NCI-H2171 treated with DMSO at 0.1 percent for 48 hours (cell line): ENCODE measurements at regions not wholly inside any gene's neighbourhood (a gene's known extent, or its start where the extent isn't known, plus 50 kb on each side); places are given as distances from the start of the nearest gene placed in this dataset.
A peak's percentile ranks its signal among the peaks of the same experiment; 100 is the strongest.
"Not testable (repeated sequence)": the region's sequence is repeated elsewhere in the genome, so short reads cannot be mapped to it uniquely, and the experiment has no call there.

Experiments used
- DNase-seq: peaks from one replicate; lab custom pipeline; 2025; lab: John Stamatoyannopoulos, UW

- no peak for DNase-seq
Measured at GRCh38 chr1:116185161-116185701, 74.0 kb downstream of the MAB21L3 start.

- DNase-seq = no peak
Measured at GRCh38 chr1:116189481-116189880, 78.3 kb downstream of the MAB21L3 start.

- DNase-seq = no peak
Measured at GRCh38 chr1:116191294-116191693, 80.1 kb downstream of the MAB21L3 start.

- DNase-seq = no peak
Measured at GRCh38 chr1:116193768-116194167, 82.6 kb downstream of the MAB21L3 start.

GRCh38 chr1:116194568-116194967 is 83.4 kb downstream of the MAB21L3 start:
- no peak for DNase-seq

GRCh38 chr1:116195077-116195868 is 84.1 kb downstream of the MAB21L3 start:
- DNase-seq = no peak

GRCh38 chr1:116200343-116200742 is 89.1 kb downstream of the MAB21L3 start:
- DNase-seq = not testable (repeated sequence)

- no peak for DNase-seq
Measured at GRCh38 chr1:116201911-116202310, 90.7 kb downstream of the MAB21L3 start.

- peak; percentile 39 for DNase-seq
Measured at GRCh38 chr1:116203181-116203723, 92.1 kb downstream of the MAB21L3 start.

- peak; percentile 58 for DNase-seq
Measured at GRCh38 chr1:116203920-116204319, 92.7 kb downstream of the MAB21L3 start.

- DNase-seq = no peak
Measured at GRCh38 chr1:116205941-116206679, 94.9 kb downstream of the MAB21L3 start.

- no peak for DNase-seq
Measured at GRCh38 chr1:116207126-116207735, 96.0 kb downstream of the MAB21L3 start.

- DNase-seq = no peak
Measured at GRCh38 chr1:116208136-116208535, 96.9 kb downstream of the MAB21L3 start.

- DNase-seq = no peak
Measured at GRCh38 chr1:116211294-116211693, 100.1 kb downstream of the MAB21L3 start.

- DNase-seq = no peak
Measured at GRCh38 chr1:116218922-116219321, 107.7 kb downstream of the MAB21L3 start.

- no peak for DNase-seq
Measured at GRCh38 chr1:116219651-116220434, 108.6 kb downstream of the MAB21L3 start.

GRCh38 chr1:116224111-116224510 is 112.9 kb downstream of the MAB21L3 start:
- DNase-seq = no peak

- peak; percentile 72 for DNase-seq
Measured at GRCh38 chr1:116224561-116224960, 113.4 kb downstream of the MAB21L3 start.

GRCh38 chr1:116226017-116226416 is 114.8 kb downstream of the MAB21L3 start:
- DNase-seq = peak; percentile 60

- DNase-seq = no peak
Measured at GRCh38 chr1:116228511-116228910, 117.3 kb downstream of the MAB21L3 start.

- DNase-seq = no peak
Measured at GRCh38 chr1:116230712-116231111, 119.5 kb downstream of the MAB21L3 start.
